Osteoblast (primary cell): ENCODE measurements at regions not wholly inside any gene's neighbourhood (a gene's known extent, or its start where the extent isn't known, plus 50 kb on each side); places are given as distances from the start of the nearest gene placed in this dataset.

Experiments used
- DNase-seq: peaks from one replicate; pipeline ENCODE4 v3.0.0; 2011; ENCODE audit warnings: low spot score, mixed read lengths; ENCODE audit not compliant: insufficient read length; ENCODE audit errors: missing footprints
- H2AFZ ChIP-seq: 2 replicates; pipeline ENCODE4 v1.6.0; 2011; ENCODE audit warnings: mild to moderate bottlenecking, low read length
- H3K27ac ChIP-seq: 2 replicates; pipeline ENCODE4 v1.5.1; 2011; ENCODE audit warnings: mild to moderate bottlenecking, low read depth, low read length, moderate library complexity
- H3K27me3 ChIP-seq: 2 replicates; pipeline ENCODE4 v1.6.0; 2012; ENCODE audit warnings: mild to moderate bottlenecking, control low read depth, inconsistent platforms, low read length, moderate library complexity; ENCODE audit not compliant: insufficient read depth
- H3K36me3 ChIP-seq: 2 replicates; pipeline ENCODE4 v1.5.1; 2011; ENCODE audit warnings: mild to moderate bottlenecking, low read length, control low read depth, moderate library complexity; ENCODE audit not compliant: insufficient read depth
- H3K4me1 ChIP-seq: 2 replicates; pipeline ENCODE4 v1.5.1; 2011; ENCODE audit warnings: mild to moderate bottlenecking, low read length, control low read depth, moderate library complexity; ENCODE audit not compliant: insufficient read depth
- H3K4me2 ChIP-seq: 2 replicates; pipeline ENCODE4 v1.6.0; 2011; ENCODE audit warnings: mild to moderate bottlenecking, low read length; ENCODE audit not compliant: insufficient read depth
- H3K4me3 ChIP-seq: fragments of 200-600 bp; sonication (generic); 3 replicates; pipeline ENCODE4 v1.5.1; 2012; ENCODE audit warnings: mild to moderate bottlenecking, low read length, inconsistent platforms; ENCODE audit not compliant: insufficient read depth
- H3K79me2 ChIP-seq: 2 replicates; pipeline ENCODE4 v1.6.0; 2012; ENCODE audit warnings: mild to moderate bottlenecking, low read length, control low read depth, inconsistent platforms; ENCODE audit not compliant: insufficient read depth
- H3K9me3 ChIP-seq: 2 replicates; pipeline ENCODE4 v1.5.1; 2011; ENCODE audit warnings: low read depth, low read length, control low read depth
- H4K20me1 ChIP-seq: 2 replicates; pipeline ENCODE4 v1.6.0; 2012; ENCODE audit warnings: mild to moderate bottlenecking, low read length, control low read depth; ENCODE audit not compliant: insufficient read depth
- CTCF ChIP-seq: IDR thresholded peaks from 2 replicates; pipeline ENCODE4 v1.5.1; 2011; ENCODE audit warnings: mild to moderate bottlenecking, low read depth, low read length, moderate library complexity; ENCODE audit errors: extremely low read depth

GRCh38 chr4:81802285-81802846 is 330.7 kb upstream of the RASGEF1B start:
- no peak for TF ChIP-seq CTCF
- no peak for DNase-seq
- no peaks in the 10 kb centered on the region for H3K27me3 ChIP-seq

GRCh38 chr4:81799371-81799770 is 327.7 kb upstream of the RASGEF1B start:
- no peak for TF ChIP-seq CTCF
- Histone ChIP-seq H3K4me2 (no peak overlapping the region), H3K9me3 (no peaks in the 10 kb centered on the region), H3K4me3 (no peak overlapping the region), H3K79me2 (no peaks in the 10 kb centered on the region), H3K4me1 (no peaks in the 10 kb centered on the region), H3K27me3 (no peaks in the 10 kb centered on the region), H4K20me1 (no peaks in the 10 kb centered on the region), H2AFZ (no peak overlapping the region), H3K27ac (no peak overlapping the region), H3K36me3 (no peaks in the 10 kb centered on the region)
- DNase-seq: no peak

More at GRCh38 chr4:81802285-81802846, 330.7 kb upstream of the RASGEF1B start:
- Histone ChIP-seq H3K9me3 (no peaks in the 10 kb centered on the region), H3K79me2 (no peaks in the 10 kb centered on the region), H3K27ac (no peak overlapping the region), H3K36me3 (no peaks in the 10 kb centered on the region), H3K4me3 (no peak overlapping the region), H3K4me2 (no peak overlapping the region), H4K20me1 (no peaks in the 10 kb centered on the region), H3K4me1 (no peaks in the 10 kb centered on the region), H2AFZ (no peak overlapping the region)

GRCh38 chr4:81796790-81797528 is 325.3 kb upstream of the RASGEF1B start:
- Histone ChIP-seq H3K36me3 (no peaks in the 10 kb centered on the region), H3K4me2 (no peak overlapping the region), H3K4me1 (no peaks in the 10 kb centered on the region), H3K27me3 (no peaks in the 10 kb centered on the region), H3K79me2 (no peaks in the 10 kb centered on the region), H3K27ac (no peak overlapping the region), H2AFZ (no peak overlapping the region), H4K20me1 (no peaks in the 10 kb centered on the region), H3K9me3 (no peaks in the 10 kb centered on the region), H3K4me3 (no peak overlapping the region)
- no peak for TF ChIP-seq CTCF
- no peak for DNase-seq

- no peaks in the 10 kb centered on the region for H3K4me1 ChIP-seq
- H3K4me3 ChIP-seq: no peak overlapping the region
- H4K20me1 ChIP-seq: no peaks in the 10 kb centered on the region
- no peaks in the 10 kb centered on the region for H3K9me3 ChIP-seq
- no peaks in the 10 kb centered on the region for H3K79me2 ChIP-seq
- H3K27me3 ChIP-seq: no peaks in the 10 kb centered on the region
- DNase-seq: no peak
- no peak for TF ChIP-seq CTCF
- no peak overlapping the region for H2AFZ ChIP-seq
- no peak overlapping the region for H3K4me2 ChIP-seq
- H3K27ac ChIP-seq: no peak overlapping the region
- no peaks in the 10 kb centered on the region for H3K36me3 ChIP-seq
Measured at GRCh38 chr4:81792521-81792920, 320.8 kb upstream of the RASGEF1B start.
